K562 (cell line): ENCODE measurements at regions not wholly inside any gene's neighbourhood (a gene's known extent, or its start where the extent isn't known, plus 50 kb on each side); places are given as distances from the start of the nearest gene placed in this dataset.

Experiments used
- CAMTA2 ChIP-seq: fragments of 250-450 bp; sonication (Bioruptor Pico); conservative IDR thresholded peaks from 2 replicates; pipeline ENCODE4 v1.5.1; 2022
- E2F6 ChIP-seq, 2 experiments: IDR thresholded peaks; 2 replicates each; pipeline ENCODE4 v1.6.1; 2011; ENCODE audit warnings: borderline replicate concordance in 1 of 2, control low read depth in 1 of 2, low read depth in 1 of 2, low read length in 1 of 2, mild to moderate bottlenecking in 1 of 2, mixed read lengths in 1 of 2, moderate library complexity in 1 of 2; ENCODE audit not compliant: insufficient read depth in 1 of 2, insufficient read length in 1 of 2, poor library complexity in 1 of 2, severe bottlenecking in 1 of 2; ENCODE audit errors: extremely low read depth in 1 of 2

- TF ChIP-seq CAMTA2 (CRISPR knock-in tag), result no peak
- no peak for TF ChIP-seq E2F6 (IDR thresholded peaks at IDR 0.05; ENCODE audit: borderline replicate concordance in 1 of 2, extremely low read depth in 1 of 2, insufficient read depth in 1 of 2, insufficient read length in 1 of 2, low read depth in 1 of 2, low read length in 1 of 2, poor library complexity in 1 of 2, severe bottlenecking in 1 of 2)
Measured at GRCh38 chr1:87880098-87880760, 551.5 kb downstream of the LMO4 start.
